Rectal smooth muscle tissue (tissue), 1 donor: ENCODE measurements at regions not wholly inside any gene's neighbourhood (a gene's known extent, or its start where the extent isn't known, plus 50 kb on each side); places are given as distances from the start of the nearest gene placed in this dataset.
A peak's percentile ranks its signal among the peaks of the same experiment; 100 is the strongest.
"Not testable (repeated sequence)": the region's sequence is repeated elsewhere in the genome, so short reads cannot be mapped to it uniquely, and the experiment has no call there.

Source experiments
- H3K27ac ChIP-seq: one replicate; pipeline ENCODE4 v1.7.0; 2013; ENCODE audit warnings: low read depth, low read length, inconsistent platforms
- H3K27me3 ChIP-seq: one replicate; pipeline ENCODE4 v1.7.0; 2013; ENCODE audit warnings: low read length; ENCODE audit not compliant: control insufficient read depth, insufficient read depth
- H3K36me3 ChIP-seq: one replicate; pipeline ENCODE4 v1.7.0; 2013; ENCODE audit warnings: low read length; ENCODE audit not compliant: control insufficient read depth, insufficient read depth
- H3K4me1 ChIP-seq: one replicate; pipeline ENCODE4 v1.7.0; 2013; ENCODE audit warnings: low read length; ENCODE audit not compliant: control insufficient read depth, insufficient read depth
- H3K4me3 ChIP-seq: one replicate; pipeline ENCODE4 v1.7.0; 2013; ENCODE audit warnings: low read length
- H3K9ac ChIP-seq: one replicate; pipeline ENCODE4 v1.7.0; 2013; ENCODE audit warnings: low read length

DNA sequence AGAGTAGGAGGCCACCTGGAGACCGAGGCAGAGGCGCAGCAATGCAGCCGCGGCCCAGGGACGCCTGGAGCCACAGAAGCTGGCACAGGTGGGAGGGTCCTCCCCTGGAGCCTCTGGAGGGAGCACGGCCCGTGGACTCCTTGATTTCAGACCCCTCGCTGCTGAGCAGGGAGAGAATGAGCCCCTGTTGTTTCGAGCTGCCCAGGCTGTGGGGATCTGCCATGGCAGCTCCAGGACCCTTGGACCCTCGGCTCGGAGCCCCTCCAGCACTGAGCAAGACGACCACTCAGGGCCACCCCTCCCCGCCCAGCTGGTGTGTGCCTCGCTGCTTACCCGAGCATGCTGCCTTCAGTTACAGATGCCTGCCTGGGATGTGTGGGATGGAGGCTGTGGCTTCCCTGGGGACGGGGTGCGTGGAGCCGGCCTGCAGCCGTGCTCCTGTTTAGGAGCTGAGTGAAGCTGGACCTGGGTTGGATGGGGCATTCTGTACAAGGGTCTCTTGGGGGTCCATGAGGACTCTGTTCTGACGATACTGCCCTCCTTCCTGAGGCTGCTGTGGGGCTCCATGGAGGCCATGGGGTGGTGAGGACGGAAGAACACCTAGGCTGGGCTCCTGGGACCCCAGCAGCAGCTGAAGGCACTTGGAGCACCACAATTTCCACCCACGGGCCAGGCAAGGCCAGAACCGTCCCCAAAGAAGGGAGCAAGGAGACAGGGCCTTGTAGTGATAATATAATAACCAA lies 115.1 kb upstream of the LPCAT1 start:
- Histone ChIP-seq H3K27ac (no peak overlapping the region), H3K4me3 (no peak overlapping the region), H3K27me3 (peaks cover 6% of the 10 kb centered on the region), H3K9ac (no peak overlapping the region), H3K4me1 (no peaks in the 10 kb centered on the region), H3K36me3 (no peaks in the 10 kb centered on the region)

- Histone ChIP-seq H3K4me1 (no peaks in the 10 kb centered on the region), H3K36me3 (no peaks in the 10 kb centered on the region), H3K27ac (no peak overlapping the region), H3K27me3 (no peaks in the 10 kb centered on the region), H3K4me3 (no peak overlapping the region), H3K9ac (no peak overlapping the region)
Observed at GRCh38 chr5:1637639-1638481, 114.1 kb upstream of the LPCAT1 start.

DNA sequence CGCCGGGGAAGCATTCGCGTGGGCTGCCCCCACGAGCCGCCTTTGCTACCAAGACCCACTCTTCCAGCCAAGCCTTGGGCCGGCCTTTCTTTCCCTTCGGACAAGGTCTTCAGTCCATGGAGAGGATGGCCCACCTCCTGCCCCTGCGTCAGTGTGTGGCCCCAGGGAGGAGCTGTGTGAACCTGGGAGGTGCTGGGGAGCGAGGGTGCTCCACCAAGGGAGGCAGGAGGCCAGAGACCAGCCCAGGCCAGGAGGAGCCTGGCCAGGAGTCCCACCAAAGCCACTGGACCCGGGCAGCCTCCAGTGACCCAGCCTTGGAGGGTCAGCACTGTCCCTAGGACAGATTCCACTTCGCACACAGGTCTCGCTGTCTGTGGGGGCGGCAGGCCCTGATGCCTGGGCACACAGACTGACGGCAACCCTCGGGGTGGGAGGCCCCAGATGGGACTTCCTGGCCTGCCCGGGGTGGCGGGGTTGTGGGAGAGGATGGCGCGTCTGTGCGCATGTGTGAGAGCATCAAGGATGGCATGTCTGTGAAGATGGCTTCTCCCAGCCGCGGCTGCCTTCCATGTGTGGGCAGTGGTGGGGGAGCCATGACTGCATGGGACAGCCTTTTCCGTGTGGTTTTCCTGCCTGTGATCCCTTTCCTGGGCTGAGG lies 113.3 kb upstream of the LPCAT1 start:
- no peak overlapping the region for H3K4me3 ChIP-seq
- H3K27ac ChIP-seq: no peak overlapping the region
- H3K4me1 ChIP-seq: no peaks in the 10 kb centered on the region
- no peak overlapping the region for H3K9ac ChIP-seq
- no peaks in the 10 kb centered on the region for H3K27me3 ChIP-seq
- no peaks in the 10 kb centered on the region for H3K36me3 ChIP-seq

- H3K9ac ChIP-seq, H3K27ac ChIP-seq, H3K4me3 ChIP-seq, H3K36me3 ChIP-seq, H3K4me1 ChIP-seq, H3K27me3 ChIP-seq: not testable (repeated sequence)
Observed at GRCh38 chr5:1636208-1636770, 112.5 kb upstream of the LPCAT1 start.

DNA sequence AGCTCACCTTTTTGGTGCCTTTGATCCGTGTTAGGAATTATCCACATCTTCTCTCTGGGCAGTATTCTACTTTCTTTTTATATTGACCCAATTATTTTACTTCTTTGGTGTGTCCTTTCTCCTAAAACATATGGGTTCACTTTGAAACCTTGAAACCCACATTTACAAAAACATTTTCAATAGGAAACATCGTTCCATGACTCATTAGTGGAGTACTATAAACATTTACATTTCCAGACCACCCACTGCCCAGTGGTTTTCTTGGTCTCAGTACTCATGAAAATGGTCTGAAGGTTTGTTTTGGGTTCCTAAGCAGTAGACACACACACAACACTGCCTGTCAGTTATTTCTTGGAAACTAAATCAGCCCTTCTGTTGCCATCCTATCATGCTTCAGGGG lies 111.7 kb upstream of the LPCAT1 start:
- H3K27me3 ChIP-seq, H3K4me1 ChIP-seq, H3K9ac ChIP-seq, H3K4me3 ChIP-seq, H3K27ac ChIP-seq, H3K36me3 ChIP-seq: not testable (repeated sequence)

GRCh38 chr5:1634337-1634661 lies 110.5 kb upstream of the LPCAT1 start:
- Histone ChIP-seq H3K4me1 (no peaks in the 10 kb centered on the region), H3K9ac (no peak overlapping the region), H3K36me3 (no peaks in the 10 kb centered on the region), H3K27ac (peak overlapping the region; percentile 79), H3K27me3 (no peaks in the 10 kb centered on the region), H3K4me3 (peak overlapping the region; percentile 82)

GRCh38 chr5:1633605-1634336 lies 110.0 kb upstream of the LPCAT1 start:
- peak overlapping the region; percentile 82 for H3K4me3 ChIP-seq
- H3K36me3 ChIP-seq: no peaks in the 10 kb centered on the region
- H3K27me3 ChIP-seq: no peaks in the 10 kb centered on the region
- peak overlapping the region; percentile 38 for H3K9ac ChIP-seq
- H3K4me1 ChIP-seq: no peaks in the 10 kb centered on the region
- H3K27ac ChIP-seq: peak overlapping the region; percentile 79

- not testable (repeated sequence) for H3K4me3 ChIP-seq, H3K4me1 ChIP-seq, H3K9ac ChIP-seq, H3K27ac ChIP-seq, H3K36me3 ChIP-seq, H3K27me3 ChIP-seq
Observed at GRCh38 chr5:1631004-1631403, 107.2 kb upstream of the LPCAT1 start.

GRCh38 chr5:1626397-1626796 lies 102.6 kb upstream of the LPCAT1 start:
- not testable (repeated sequence) for H3K27ac ChIP-seq, H3K9ac ChIP-seq, H3K4me3 ChIP-seq, H3K36me3 ChIP-seq, H3K27me3 ChIP-seq, H3K4me1 ChIP-seq

DNA sequence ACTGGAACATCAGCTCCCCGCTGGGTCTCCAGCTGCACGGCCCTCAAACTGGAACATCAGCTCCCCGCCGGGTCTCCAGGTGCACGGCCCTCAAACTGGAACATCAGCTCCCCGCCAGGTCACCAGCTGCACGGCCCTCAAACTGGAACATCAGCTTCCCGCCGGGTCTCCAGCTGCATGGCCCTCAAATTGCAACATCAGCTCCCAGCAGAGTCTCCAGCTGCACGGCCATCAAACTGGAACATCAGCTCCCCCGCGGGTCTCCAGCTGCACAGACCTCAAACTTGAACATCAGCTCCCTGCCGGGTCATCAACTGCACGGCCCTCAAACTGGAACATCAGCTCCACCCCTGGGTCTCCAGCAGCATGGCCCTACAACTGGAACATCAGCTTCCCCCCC lies 95.8 kb upstream of the LPCAT1 start:
- not testable (repeated sequence) for H3K4me1 ChIP-seq, H3K36me3 ChIP-seq, H3K9ac ChIP-seq, H3K4me3 ChIP-seq, H3K27ac ChIP-seq, H3K27me3 ChIP-seq

- not testable (repeated sequence) for H3K27ac ChIP-seq, H3K27me3 ChIP-seq, H3K36me3 ChIP-seq, H3K4me3 ChIP-seq, H3K9ac ChIP-seq, H3K4me1 ChIP-seq
Observed at GRCh38 chr5:1618296-1618865, 94.6 kb upstream of the LPCAT1 start.
